OCI-LY3 (cell line): ENCODE measurements at regions not wholly inside any gene's neighbourhood (a gene's known extent, or its start where the extent isn't known, plus 50 kb on each side); places are given as distances from the start of the nearest gene placed in this dataset.

Experiments used
- H2AFZ ChIP-seq: fragments of 200-600, 300-600 bp; shearing (Covaris generic); 2 replicates; pipeline ENCODE4 v1.6.0; 2014; ENCODE audit warnings: antibody characterized with exemption, low read depth, low read length
- H3K27ac ChIP-seq: fragments of 200-600, 300-600 bp; sonication (generic); 2 replicates; pipeline ENCODE4 v1.5.1; 2014; ENCODE audit warnings: mild to moderate bottlenecking, low read length, moderate library complexity, mixed read lengths
- H3K27me3 ChIP-seq: fragments of 200-600, 300-600 bp; sonication (generic); 2 replicates; pipeline ENCODE4 v1.6.1; 2014; ENCODE audit warnings: low read depth, low read length, mixed read lengths
- H3K36me3 ChIP-seq: fragments of 200-600, 300-600 bp; sonication (generic); replicated peaks from 2 replicates; pipeline ENCODE3; 2014; ENCODE audit warnings: low read depth, low read length, mixed read lengths
- H3K4me1 ChIP-seq: fragments of 300-600, 200-600 bp; sonication (generic); 2 replicates; pipeline ENCODE4 v1.6.1; 2014; ENCODE audit warnings: low read length, mixed read lengths
- H3K4me2 ChIP-seq: fragments of 200-600, 300-600 bp; sonication (generic); 2 replicates; pipeline ENCODE4 v1.6.1; 2014; ENCODE audit warnings: low read length, mixed read lengths
- H3K4me3 ChIP-seq: fragments of 300-600, 200-600 bp; sonication (generic); 2 replicates; pipeline ENCODE4 v1.5.1; 2014; ENCODE audit warnings: antibody characterized with exemption, mild to moderate bottlenecking, low read length, moderate library complexity
- H3K79me2 ChIP-seq: fragments of 300-600, 200-600 bp; shearing (Covaris generic); 2 replicates; pipeline ENCODE4 v1.6.1; 2014; ENCODE audit warnings: mild to moderate bottlenecking, low read length, mixed read lengths
- H3K9ac ChIP-seq: fragments of 300-600, 200-600 bp; shearing (Covaris generic); 2 replicates; pipeline ENCODE4 v1.6.0; 2014; ENCODE audit warnings: mild to moderate bottlenecking, low read length, moderate library complexity
- H3K9me3 ChIP-seq: fragments of 200-600, 300-600 bp; shearing (Covaris generic); 2 replicates; pipeline ENCODE4 v1.6.1; 2014; ENCODE audit warnings: low read length, mixed read lengths; ENCODE audit not compliant: insufficient read depth
- H4K20me1 ChIP-seq: fragments of 200-600, 300-600 bp; sonication (generic); 2 replicates; pipeline ENCODE4 v1.6.1; 2016; ENCODE audit warnings: low read length, mixed read lengths; ENCODE audit not compliant: insufficient read depth
- EZH2phosphoT487 ChIP-seq: fragments of 200-600 bp; shearing (Covaris generic); IDR thresholded peaks from 2 replicates; pipeline ENCODE4 v1.6.1; 2018; ENCODE audit warnings: antibody characterized with exemption, mixed run types, low read depth
- TF ChIP-seq, protein P1 (sequence below): fragments of 200-600, 300-600 bp; sonication (generic); IDR thresholded peaks from 2 replicates; pipeline ENCODE4 v1.5.1; 2014; ENCODE audit warnings: antibody characterized with exemption, low read length, low read depth

DNA sequence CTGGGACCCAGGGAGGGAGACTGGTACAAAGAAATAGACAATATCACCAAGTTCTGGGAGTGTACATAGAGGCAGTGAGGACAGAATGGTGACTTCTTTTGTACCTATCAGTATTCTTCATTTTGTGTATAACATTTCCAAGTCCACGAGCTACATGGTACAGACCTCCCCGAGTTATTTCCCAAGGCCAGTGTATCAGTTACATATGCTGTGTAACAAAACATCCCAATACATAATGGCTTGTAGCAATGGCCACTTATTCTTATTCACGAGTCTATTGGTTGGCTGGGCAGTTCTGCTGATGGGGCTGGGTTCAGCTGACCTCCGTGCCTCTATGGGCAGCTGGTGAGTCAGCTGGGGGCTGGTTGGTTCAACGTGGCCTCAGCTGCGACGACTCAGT lies 98.7 kb upstream of the RFLNA start:
- Histone ChIP-seq H3K79me2 (no peaks in the 10 kb centered on the region), H3K4me2 (no peak overlapping the region), H3K4me3 (no peak overlapping the region), H3K4me1 (no peaks in the 10 kb centered on the region), H4K20me1 (no peaks in the 10 kb centered on the region), H2AFZ (no peak overlapping the region), H3K9me3 (no peaks in the 10 kb centered on the region; the same call in 1 of the 2 replicates), H3K27me3 (peaks cover 5% of the 10 kb centered on the region; the same call in 1 of the 2 replicates), H3K27ac (no peak overlapping the region), H3K36me3 (no peaks in the 10 kb centered on the region), H3K9ac (no peak overlapping the region)
- no peak for TF ChIP-seq EZH2phosphoT487
- TF ChIP-seq, protein P1, sequence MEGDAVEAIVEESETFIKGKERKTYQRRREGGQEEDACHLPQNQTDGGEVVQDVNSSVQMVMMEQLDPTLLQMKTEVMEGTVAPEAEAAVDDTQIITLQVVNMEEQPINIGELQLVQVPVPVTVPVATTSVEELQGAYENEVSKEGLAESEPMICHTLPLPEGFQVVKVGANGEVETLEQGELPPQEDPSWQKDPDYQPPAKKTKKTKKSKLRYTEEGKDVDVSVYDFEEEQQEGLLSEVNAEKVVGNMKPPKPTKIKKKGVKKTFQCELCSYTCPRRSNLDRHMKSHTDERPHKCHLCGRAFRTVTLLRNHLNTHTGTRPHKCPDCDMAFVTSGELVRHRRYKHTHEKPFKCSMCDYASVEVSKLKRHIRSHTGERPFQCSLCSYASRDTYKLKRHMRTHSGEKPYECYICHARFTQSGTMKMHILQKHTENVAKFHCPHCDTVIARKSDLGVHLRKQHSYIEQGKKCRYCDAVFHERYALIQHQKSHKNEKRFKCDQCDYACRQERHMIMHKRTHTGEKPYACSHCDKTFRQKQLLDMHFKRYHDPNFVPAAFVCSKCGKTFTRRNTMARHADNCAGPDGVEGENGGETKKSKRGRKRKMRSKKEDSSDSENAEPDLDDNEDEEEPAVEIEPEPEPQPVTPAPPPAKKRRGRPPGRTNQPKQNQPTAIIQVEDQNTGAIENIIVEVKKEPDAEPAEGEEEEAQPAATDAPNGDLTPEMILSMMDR = no peak

DNA sequence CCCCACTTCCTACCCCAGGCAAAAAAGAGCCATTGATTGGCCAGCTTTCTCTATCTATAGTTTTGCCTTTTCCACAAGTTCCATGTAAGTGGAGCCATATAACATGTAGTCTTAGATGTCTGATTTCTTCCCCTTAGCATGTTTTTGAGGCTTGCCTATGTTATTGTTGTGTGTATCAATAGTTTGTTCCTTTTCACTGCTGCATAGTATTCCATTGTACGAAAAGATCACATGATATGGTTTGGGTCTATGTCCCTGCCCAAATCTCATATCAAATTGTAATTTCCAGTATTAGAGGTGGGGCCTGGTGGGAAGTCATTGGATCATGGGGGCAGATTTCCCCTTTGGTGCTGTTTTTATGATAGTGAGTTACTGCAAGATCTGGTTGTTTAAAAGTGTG lies 93.6 kb upstream of the RFLNA start:
- Histone ChIP-seq H3K9me3 (no peaks in the 10 kb centered on the region; the same call in 1 of the 2 replicates), H3K27ac (no peak overlapping the region), H3K9ac (no peak overlapping the region), H3K36me3 (no peaks in the 10 kb centered on the region), H3K4me2 (no peak overlapping the region), H3K4me1 (no peaks in the 10 kb centered on the region), H3K4me3 (no peak overlapping the region), H3K79me2 (no peaks in the 10 kb centered on the region), H4K20me1 (no peaks in the 10 kb centered on the region), H3K27me3 (peaks cover 18% of the 10 kb centered on the region), H2AFZ (no peak overlapping the region)
- TF ChIP-seq, protein P1 = no peak
- TF ChIP-seq EZH2phosphoT487 = no peak

DNA sequence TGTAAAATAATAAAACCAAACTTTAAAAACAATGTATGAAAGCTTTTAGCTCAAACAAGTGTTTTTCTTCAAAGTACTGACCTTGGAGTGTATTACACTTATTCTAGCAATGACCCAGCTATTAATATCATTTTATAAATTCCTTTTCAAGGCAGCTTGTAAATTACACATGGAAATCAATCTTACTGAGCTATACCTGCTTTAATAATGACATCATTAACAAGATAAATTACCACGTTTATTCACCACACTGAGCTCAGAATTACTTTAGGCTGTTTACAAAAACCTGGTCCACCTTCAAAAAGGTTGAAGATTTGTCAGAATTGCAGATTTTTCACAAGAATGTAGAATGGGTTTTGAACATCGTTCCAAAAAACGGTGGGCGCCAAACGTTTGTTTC lies 91.7 kb upstream of the RFLNA start:
- no peaks in the 10 kb centered on the region; the same call in 1 of the 2 replicates for H3K9me3 ChIP-seq
- no peaks in the 10 kb centered on the region for H3K36me3 ChIP-seq
- no peaks in the 10 kb centered on the region for H3K4me1 ChIP-seq
- H3K4me3 ChIP-seq = no peak overlapping the region
- no peak overlapping the region for H3K27ac ChIP-seq
- H3K4me2 ChIP-seq = no peak overlapping the region
- no peaks in the 10 kb centered on the region for H4K20me1 ChIP-seq
- no peak overlapping the region for H2AFZ ChIP-seq
- H3K27me3 ChIP-seq = peaks cover 31% of the 10 kb centered on the region
- H3K9ac ChIP-seq = no peak overlapping the region
- no peaks in the 10 kb centered on the region for H3K79me2 ChIP-seq
- TF ChIP-seq, protein P1 = no peak
- no peak for TF ChIP-seq EZH2phosphoT487

DNA sequence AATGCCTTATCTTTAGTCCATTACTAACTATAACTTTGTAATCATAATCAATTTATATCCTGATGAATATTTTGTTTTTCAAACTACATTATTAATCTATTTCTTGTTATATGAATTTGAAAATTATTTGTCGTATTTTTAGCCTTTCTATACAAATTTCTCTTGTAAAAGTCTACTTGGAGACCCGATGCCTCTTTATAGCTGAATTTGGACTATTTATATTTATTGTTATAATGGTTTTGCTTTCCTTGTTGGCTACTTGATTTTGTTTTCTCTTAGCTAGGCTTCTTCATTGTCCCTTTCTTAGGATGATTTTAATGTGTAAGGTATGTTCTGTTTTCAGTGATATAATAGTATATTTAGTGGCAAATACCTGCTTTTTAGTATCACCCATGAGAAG lies 89.5 kb upstream of the RFLNA start:
- no peak for TF ChIP-seq EZH2phosphoT487
- TF ChIP-seq, protein P1 = no peak
- H3K27ac ChIP-seq = no peak overlapping the region
- no peak overlapping the region for H3K4me3 ChIP-seq
- H2AFZ ChIP-seq = no peak overlapping the region
- H3K36me3 ChIP-seq = no peaks in the 10 kb centered on the region
- no peaks in the 10 kb centered on the region; the same call in 1 of the 2 replicates for H3K9me3 ChIP-seq
- H3K79me2 ChIP-seq = no peaks in the 10 kb centered on the region
- H3K4me2 ChIP-seq = no peak overlapping the region
- H3K4me1 ChIP-seq = no peaks in the 10 kb centered on the region
- peaks cover 26% of the 10 kb centered on the region for H3K27me3 ChIP-seq
- H3K9ac ChIP-seq = no peak overlapping the region
- no peaks in the 10 kb centered on the region for H4K20me1 ChIP-seq
